ENCODE measurements at regions not wholly inside any gene's neighbourhood (a gene's known extent, or its start where the extent isn't known, plus 50 kb on each side); places are given as distances from the start of the nearest gene placed in this dataset.

- no peak overlapping the region for H3K4me3 ChIP-seq
- in situ Hi-C loops (cut with MboI): no loop called here
- H3K79me2 ChIP-seq (ENCODE audit: control insufficient read depth, insufficient read depth, low read length): no peaks in the 10 kb centered on the region
- H4K20me1 ChIP-seq (ENCODE audit: control insufficient read depth, insufficient read depth): no peaks in the 10 kb centered on the region
- DNase-seq (ENCODE audit: low read depth, low spot score) (no peak), FAIRE-seq (no peak), ATAC-seq (no peak)
- RAD21 ChIA-PET (ENCODE audit: unreplicated experiment): no interaction called here
- CTCF ChIA-PET: interaction anchor here (0.8 kb wide), 1 partner anchor 9 kb away, joined by 3 read pairs; no protein-coding TSS in a partner anchor
- POLR2A ChIA-PET: interaction anchor here (0.5 kb wide), 1 partner anchor 163 kb away, joined by 8 read pairs; no protein-coding TSS in a partner anchor
- no TSS peak for BruUV-seq (replicated peaks)
- 43% methylated on average over 6 of the region's 6 CpGs for WGBS (ENCODE audit: insufficient coverage, insufficient replicate concordance, low lambda C conversion rate, missing lambda C conversion rate)
- no peaks in the 10 kb centered on the region for H3K27me3 ChIP-seq (replicated peaks in 1 of 2; ENCODE audit: control insufficient read depth in 2 of 2, insufficient read depth in 2 of 2, low read length in 1 of 2)
- no peaks in the 10 kb centered on the region for H3K4me1 ChIP-seq (ENCODE audit: control insufficient read depth, insufficient read depth, low read length)
- no peak overlapping the region for H3K9ac ChIP-seq (ENCODE audit: control insufficient read depth, insufficient read depth, low read length)
- H3K9me3 ChIP-seq (replicated peaks; ENCODE audit: control insufficient read depth, insufficient read depth, low read length): no peaks in the 10 kb centered on the region; the same call in 2 of the 3 replicates
- no peaks in the 10 kb centered on the region for H3K36me3 ChIP-seq (ENCODE audit: control insufficient read depth in 2 of 2, insufficient read depth in 2 of 2, low read length in 1 of 2)
- no peak overlapping the region for H3K4me2 ChIP-seq (ENCODE audit: control insufficient read depth, insufficient read depth)
- H3K27ac ChIP-seq (ENCODE audit: control insufficient read depth, insufficient read depth): no peak overlapping the region
- no peak overlapping the region for H2AFZ ChIP-seq (ENCODE audit: control insufficient read depth, low read depth, low read length)
- SMC1A ChIA-PET (ENCODE audit: uncharacterized antibody, unreplicated experiment): interaction anchor here (0.8 to 1.4 kb wide), 3 partner anchors 11 to 15 kb away, joined by 3 to 4 read pairs (median 3); no protein-coding TSS in a partner anchor
- intact Hi-C loops (cut with micrococcal nuclease; ENCODE audit: unreplicated experiment): no loop called here
- TF ChIP-seq RAD51 (IDR thresholded peaks at IDR 0.05): no peak
- no peak for TF ChIP-seq IRF5 (IDR thresholded peaks at IDR 0.05; ENCODE audit: borderline replicate concordance)
- TF ChIP-seq SREBF2 (IDR thresholded peaks at IDR 0.05; ENCODE audit: low read length): no peak
- no peak for TF ChIP-seq ZZZ3 (IDR thresholded peaks at IDR 0.05; ENCODE audit: control insufficient read depth, insufficient read length, low read depth)
- TF ChIP-seq CBFB (IDR thresholded peaks at IDR 0.05; ENCODE audit: low read depth): no peak
- TF ChIP-seq YY1 (IDR thresholded peaks at IDR 0.05; ENCODE audit: low read depth, low read length): no peak
- TF ChIP-seq HDAC6 (IDR thresholded peaks at IDR 0.05; ENCODE audit: unreplicated experiment): no peak
- TF ChIP-seq YBX1 (IDR thresholded peaks at IDR 0.05): no peak
- TF ChIP-seq ZBTB40 (IDR thresholded peaks at IDR 0.05; ENCODE audit: borderline replicate concordance): no peak
- TF ChIP-seq STAT1 (conservative IDR thresholded peaks at IDR 0.05): no peak
- no peak for TF ChIP-seq IKZF1 (conservative IDR thresholded peaks at IDR 0.05)
- TF ChIP-seq JUNB (IDR thresholded peaks at IDR 0.05): no peak
- TF ChIP-seq CUX1 (IDR thresholded peaks at IDR 0.05; ENCODE audit: insufficient replicate concordance, low read depth, low read length): no peak
- no peak for TF ChIP-seq NBN (IDR thresholded peaks at IDR 0.05)
Observed at GRCh38 chr11:19420868-19421533, 180.3 kb upstream of the E2F8 start.

Measured in GM12878 (cell line).